Stimulated activated CD4-positive, alpha-beta T cell treated with anti-CD3 and anti-CD28 coated beads, Interleukin-12 subunit alpha, Interleukin-12 subunit beta, amount 100 ng/mL, for 48 hours (primary cell): ENCODE measurements at regions not wholly inside any gene's neighbourhood (a gene's known extent, or its start where the extent isn't known, plus 50 kb on each side); places are given as distances from the start of the nearest gene placed in this dataset.

Source experiments
- DNase-seq, 3 donors: peaks; one replicate each; pipeline ENCODE4 v3.0.0-alpha.2; 2020; ENCODE audit warnings: low read depth in 2 of 3, low spot score in 1 of 3

GRCh38 chr16:64136743-64137142 is 985.1 kb downstream of the CDH11 start:
- no peak for DNase-seq

GRCh38 chr16:64136314-64136713 is 985.5 kb downstream of the CDH11 start:
- no peak for DNase-seq

- no peak for DNase-seq
Measured at GRCh38 chr16:64133366-64133765, 988.5 kb downstream of the CDH11 start.

DNA sequence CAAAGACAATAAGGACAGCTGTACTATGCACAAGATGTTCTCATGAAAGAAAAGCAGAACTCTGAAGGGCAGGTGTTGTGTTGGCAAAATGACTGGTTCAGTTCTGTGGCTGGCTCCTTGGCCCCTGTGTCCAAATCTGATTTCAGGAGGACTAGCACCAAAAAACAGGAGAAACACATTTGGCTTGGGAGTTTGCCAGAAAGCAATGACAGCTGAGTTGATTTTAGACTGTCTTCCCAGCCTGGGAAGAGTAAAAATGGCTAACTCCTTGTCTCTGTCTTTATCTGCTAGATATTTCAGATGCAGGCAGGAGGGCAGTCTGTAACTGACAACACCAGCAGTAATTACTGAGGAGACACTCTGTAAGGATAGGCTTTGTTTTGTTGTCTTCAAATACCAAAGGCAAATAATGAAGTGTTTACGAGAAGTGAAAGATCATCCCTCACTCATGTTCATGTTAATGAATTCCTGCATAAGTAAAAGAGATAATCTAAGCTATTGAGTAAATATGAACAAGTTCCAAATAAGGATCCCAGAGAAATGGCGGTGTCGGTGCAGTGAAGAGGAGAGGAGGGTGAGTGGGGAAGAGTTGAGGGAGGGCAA is 989.0 kb downstream of the CDH11 start:
- DNase-seq = no peak

DNA sequence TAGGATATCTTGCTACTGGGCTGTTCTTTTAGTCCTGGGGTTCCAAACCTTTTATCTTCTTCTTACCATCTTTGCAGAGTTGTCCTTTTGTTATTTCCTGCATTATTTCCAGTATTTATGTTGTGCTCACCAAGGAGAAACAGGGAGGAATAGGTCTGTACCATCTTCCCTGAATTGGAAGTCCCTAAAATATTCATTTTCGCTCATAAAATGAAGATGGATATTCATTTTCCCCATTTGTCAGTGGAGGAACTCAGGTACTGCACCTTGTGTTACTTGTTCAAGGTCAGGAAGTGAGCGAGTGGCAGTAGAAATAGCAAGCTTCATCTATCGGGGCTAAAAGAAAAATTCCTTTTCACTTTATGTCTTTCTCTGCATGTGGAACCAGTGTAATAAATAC is 989.7 kb downstream of the CDH11 start:
- no peak for DNase-seq

GRCh38 chr16:64131423-64131822 is 990.4 kb downstream of the CDH11 start:
- DNase-seq = no peak

DNA sequence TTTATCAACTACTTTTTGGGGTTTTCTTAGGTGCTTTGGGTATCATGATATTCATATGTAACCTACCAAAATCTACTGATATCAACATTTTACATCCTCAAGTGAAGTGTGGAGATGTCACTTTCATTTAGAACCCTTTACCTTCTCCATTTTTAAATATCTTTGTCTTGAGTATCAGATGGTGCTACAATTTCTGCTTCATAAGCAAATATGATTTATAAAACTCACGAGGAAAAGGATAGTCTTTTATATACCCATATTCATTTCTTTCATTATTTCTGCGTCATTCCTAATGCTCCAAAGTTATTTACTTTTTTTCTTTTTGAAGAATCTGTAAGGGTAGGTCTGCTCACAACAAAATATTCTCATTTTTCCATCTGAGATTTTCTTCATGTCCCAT is 991.7 kb downstream of the CDH11 start:
- DNase-seq = no peak

- DNase-seq = no peak
Measured at GRCh38 chr16:64122177-64122576, 999.7 kb downstream of the CDH11 start.

DNA sequence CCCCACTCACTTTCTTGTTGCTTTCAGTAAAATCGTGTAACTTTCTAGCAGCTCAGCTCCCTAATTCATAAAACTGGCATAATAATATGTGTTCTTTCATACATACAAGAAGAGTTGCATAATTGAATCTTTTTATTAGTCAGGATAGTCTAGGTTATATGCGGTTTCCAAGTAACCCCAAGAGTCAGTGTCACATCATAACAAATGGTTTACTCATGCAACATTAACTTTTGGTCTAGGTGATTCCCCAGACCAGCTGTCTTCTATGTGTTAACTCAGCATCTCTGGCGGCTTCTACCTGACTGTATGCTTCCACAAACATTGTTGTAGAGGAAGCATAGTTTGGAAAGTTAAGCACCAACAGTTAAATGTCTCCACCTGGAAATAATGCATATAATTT is 1000.4 kb downstream of the CDH11 start:
- DNase-seq = no peak

DNA sequence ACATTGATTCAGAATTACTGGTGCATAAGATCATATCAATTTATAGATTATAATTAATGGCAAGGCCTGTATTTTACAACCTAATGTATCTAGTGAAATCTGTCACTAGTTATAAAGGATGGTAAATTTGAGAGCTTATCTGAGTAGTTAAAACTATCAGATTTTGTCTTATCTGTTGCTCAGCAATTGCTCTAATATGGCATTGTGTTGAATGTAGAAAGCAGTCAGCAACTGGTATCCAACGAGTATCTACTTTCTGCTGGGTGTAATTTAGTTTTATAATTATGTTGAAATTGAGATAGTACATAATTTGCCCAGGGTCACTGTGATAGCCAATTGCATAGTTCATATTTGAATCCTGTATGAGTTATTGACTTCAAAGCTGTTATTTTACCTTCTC is 1005.7 kb downstream of the CDH11 start:
- no peak for DNase-seq

DNA sequence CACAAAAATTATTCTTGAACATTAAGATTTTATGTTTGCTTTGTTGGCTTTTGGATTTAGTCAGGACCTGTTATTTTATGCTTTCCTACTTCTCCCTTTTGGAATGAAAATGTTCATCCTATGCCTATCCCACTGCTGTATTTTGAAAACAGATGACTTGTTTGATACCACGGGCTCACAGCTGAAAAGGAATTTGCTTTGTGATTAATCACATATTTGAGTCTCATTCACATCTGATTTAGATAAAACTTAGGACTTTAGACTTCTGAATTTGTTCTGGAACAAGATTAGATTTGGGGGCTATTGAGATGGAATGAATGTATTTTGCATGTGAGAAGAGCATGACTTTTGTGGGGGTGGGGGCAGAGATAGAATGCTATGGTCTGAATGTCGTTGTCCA is 1012.6 kb downstream of the CDH11 start:
- DNase-seq = no peak

GRCh38 chr16:64102654-64103053 is 1019.2 kb downstream of the CDH11 start:
- DNase-seq = no peak

DNA sequence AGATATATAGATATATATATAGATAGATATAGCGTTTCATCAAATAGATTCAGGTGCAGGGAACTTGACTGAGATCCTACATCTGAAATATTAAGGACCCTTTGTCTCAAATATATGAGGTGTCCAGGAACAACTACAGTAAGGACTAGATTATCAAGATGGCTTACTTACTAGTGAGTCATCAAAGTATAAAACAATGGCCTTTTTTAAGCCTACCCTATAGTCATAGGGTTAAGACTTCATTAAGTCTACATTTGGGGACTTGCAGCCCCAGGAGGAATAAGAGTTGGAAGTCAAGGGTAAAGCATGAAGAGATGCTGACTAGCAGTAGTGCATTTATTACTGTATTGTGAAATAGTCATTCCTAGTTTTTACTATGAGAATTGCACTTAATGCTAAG is 1023.4 kb downstream of the CDH11 start:
- no peak for DNase-seq

DNA sequence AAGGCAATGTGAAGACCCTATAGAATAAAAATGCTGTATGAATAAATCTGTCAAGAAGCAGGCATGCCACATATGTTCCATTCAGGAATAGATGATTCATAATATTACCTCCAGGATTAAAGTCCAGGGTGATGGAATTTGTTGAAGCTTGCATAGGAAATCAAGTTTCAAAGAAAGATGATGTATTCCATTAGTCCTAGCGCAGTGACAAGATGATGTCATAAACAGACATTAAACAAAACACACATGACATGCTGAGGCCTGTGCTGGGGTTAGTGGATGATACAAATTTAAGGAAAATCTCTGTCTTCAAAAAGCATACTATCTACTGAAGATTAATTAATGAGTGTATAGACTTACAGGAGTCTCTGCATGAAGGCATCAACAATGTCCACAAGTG is 1025.2 kb downstream of the CDH11 start:
- no peak for DNase-seq

DNA sequence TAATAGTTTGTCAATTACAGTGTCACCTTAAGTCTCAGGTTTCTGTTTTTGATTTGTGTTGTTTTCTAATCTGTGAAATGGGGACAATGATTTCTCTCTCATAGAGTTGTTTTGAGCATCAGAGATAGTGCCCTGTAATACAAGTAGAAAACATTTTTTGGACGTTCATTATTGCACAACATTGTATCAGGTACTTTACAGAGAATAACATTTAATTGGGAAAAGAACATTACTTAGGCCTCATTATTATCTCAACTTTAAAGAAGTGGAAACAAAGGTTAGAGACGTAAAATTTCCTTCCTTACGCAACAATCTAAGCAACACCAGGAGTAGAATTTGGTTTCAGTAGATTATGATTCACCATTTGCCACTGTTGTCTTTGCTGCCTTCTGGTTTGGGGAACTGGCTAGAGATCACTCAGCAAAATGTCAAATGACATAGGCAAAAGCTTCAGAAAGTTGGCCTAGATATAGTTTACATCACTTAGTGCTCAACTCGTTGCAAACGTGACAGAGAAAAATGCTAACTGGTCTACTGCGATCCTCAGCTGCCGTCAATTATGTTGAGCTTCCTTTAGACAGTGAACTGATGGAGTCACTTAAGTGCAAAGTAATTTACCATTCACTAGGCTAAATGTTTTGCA is 1026.8 kb downstream of the CDH11 start:
- no peak for DNase-seq

- DNase-seq = no peak
Measured at GRCh38 chr16:64094181-64094965, 1027.5 kb downstream of the CDH11 start.

DNA sequence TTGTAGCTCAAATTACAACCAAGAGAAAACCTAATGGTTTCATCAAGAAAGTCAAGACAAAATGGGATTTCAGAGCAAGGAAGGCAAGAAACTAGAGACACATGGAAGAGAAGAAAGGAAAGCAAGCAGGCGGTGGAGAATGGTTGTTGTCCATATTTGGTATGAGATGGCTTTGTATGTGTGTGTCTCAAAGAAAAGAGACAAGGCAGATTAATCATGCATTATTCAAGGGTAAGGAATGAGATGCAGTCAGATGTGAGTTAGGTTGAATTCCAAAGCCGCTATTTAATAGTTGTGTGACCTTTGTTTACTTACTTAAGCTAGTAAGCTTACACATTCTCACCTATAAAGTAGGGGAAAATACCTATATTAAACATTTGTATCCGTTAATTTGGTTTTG is 1029.6 kb downstream of the CDH11 start:
- DNase-seq = no peak

GRCh38 chr16:64090327-64090726 is 1031.5 kb downstream of the CDH11 start:
- no peak for DNase-seq

DNA sequence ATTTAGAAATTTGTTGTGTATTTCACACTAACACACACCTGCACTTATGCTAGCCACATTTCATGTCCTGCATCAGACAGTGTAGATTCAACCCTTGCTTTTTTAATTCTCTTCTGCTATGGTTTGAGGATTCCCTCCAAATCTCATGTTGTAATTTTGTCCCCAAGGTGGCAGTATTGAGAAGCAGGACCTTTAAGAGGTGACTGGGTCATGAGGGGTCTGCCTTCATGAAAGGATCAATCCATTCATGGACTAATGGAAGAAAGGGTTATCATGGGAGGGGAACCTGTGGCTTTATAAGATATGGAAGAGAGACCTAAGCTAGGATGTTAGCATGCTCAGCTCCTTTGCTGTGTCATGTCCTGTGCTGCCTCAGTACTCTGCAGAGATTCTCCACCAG is 1032.2 kb downstream of the CDH11 start:
- peak in 1 of 3 donors; percentile 0 for DNase-seq

GRCh38 chr16:64088838-64089237 is 1033.0 kb downstream of the CDH11 start:
- no peak for DNase-seq

DNA sequence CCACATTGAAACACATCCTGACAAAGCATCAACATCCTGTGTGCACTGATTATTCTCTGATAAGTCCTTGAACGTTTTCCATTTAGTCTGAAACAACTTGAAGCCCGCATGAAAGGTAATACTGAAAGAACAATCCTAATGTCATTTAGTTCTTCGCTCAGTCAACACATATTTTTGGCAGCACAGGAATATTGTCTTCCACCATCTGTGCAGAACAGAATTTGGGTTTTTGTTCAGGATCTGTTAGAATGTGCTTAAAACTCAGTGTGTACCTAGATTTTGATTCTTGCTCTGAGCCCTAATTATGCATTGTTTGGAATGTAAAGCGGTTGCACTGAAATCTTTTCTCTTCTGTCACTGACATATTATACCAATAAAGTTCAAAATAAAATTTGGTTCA is 1036.6 kb downstream of the CDH11 start:
- DNase-seq = no peak

- no peak for DNase-seq
Measured at GRCh38 chr16:64084706-64085105, 1037.2 kb downstream of the CDH11 start.
